Neural progenitor cell (in vitro differentiated cells): ENCODE measurements at regions not wholly inside any gene's neighbourhood (a gene's known extent, or its start where the extent isn't known, plus 50 kb on each side); places are given as distances from the start of the nearest gene placed in this dataset.

Experiments used
- DNase-seq: peaks from one replicate; pipeline ENCODE4 v3.0.0-alpha.2; 2016; ENCODE audit warnings: low spot score
- H2AFZ ChIP-seq: fragments of 200-600 bp; sonication (generic); replicated peaks from 2 replicates; pipeline ENCODE4 v1.6.1; 2016; ENCODE audit warnings: antibody characterized with exemption
- H3F3A ChIP-seq: fragments of 200-600 bp; sonication (generic); 2 replicates; pipeline ENCODE4 v1.6.1; 2016; ENCODE audit warnings: antibody characterized with exemption, low read depth
- H3K27ac ChIP-seq: fragments of 200-600 bp; sonication (generic); 2 replicates; pipeline ENCODE4 v1.5.1; 2016; ENCODE audit warnings: mild to moderate bottlenecking
- H3K27me3 ChIP-seq: fragments of 200-600 bp; sonication (generic); 2 replicates; pipeline ENCODE4 v1.6.1; 2016; ENCODE audit warnings: mild to moderate bottlenecking, moderate library complexity
- H3K36me3 ChIP-seq: fragments of 200-600 bp; sonication (generic); 2 replicates; pipeline ENCODE4 v1.5.1; 2016
- H3K4me1 ChIP-seq: fragments of 200-600 bp; sonication (generic); 2 replicates; pipeline ENCODE4 v1.6.1; 2016; ENCODE audit warnings: mixed run types
- H3K4me2 ChIP-seq: fragments of 200-600 bp; sonication (generic); 2 replicates; pipeline ENCODE4 v1.6.1; 2016
- H3K4me3 ChIP-seq: fragments of 200-600 bp; sonication (generic); 2 replicates; pipeline ENCODE4 v1.5.1; 2016
- H3K79me2 ChIP-seq: fragments of 200-600 bp; sonication (generic); 2 replicates; pipeline ENCODE4 v1.6.1; 2016; ENCODE audit warnings: low read depth
- H3K9ac ChIP-seq: fragments of 200-600 bp; sonication (generic); 2 replicates; pipeline ENCODE4 v1.6.1; 2016
- H3K9me3 ChIP-seq: fragments of 200-600 bp; sonication (generic); 2 replicates; pipeline ENCODE4 v1.5.1; 2016; ENCODE audit warnings: low read depth
- H4K20me1 ChIP-seq: fragments of 200-600 bp; sonication (generic); 2 replicates; pipeline ENCODE4 v1.6.1; 2016; ENCODE audit warnings: low read depth
- H3K27ac Mint-ChIP-seq: 3 replicates; pipeline ENCODE4 v1.8.0; 2021; ENCODE audit warnings: mixed read lengths
- H3K27me3 Mint-ChIP-seq: 2 replicates; pipeline ENCODE4 v1.8.0; 2022; ENCODE audit warnings: low read depth, mild to moderate bottlenecking, inconsistent platforms, moderate library complexity, mixed read lengths; ENCODE audit not compliant: insufficient read depth
- H3K36me3 Mint-ChIP-seq: 3 replicates; pipeline ENCODE4 v1.8.0; 2021; ENCODE audit warnings: mixed read lengths
- H3K4me1 Mint-ChIP-seq: 3 replicates; pipeline ENCODE4 v1.8.0; 2021; ENCODE audit warnings: mixed read lengths
- H3K4me3 Mint-ChIP-seq: 3 replicates; pipeline ENCODE4 v1.8.0; 2021; ENCODE audit warnings: mild to moderate bottlenecking, moderate library complexity, mixed read lengths
- H3K9me3 Mint-ChIP-seq: 3 replicates; pipeline ENCODE4 v1.8.0; 2020; ENCODE audit warnings: mixed read lengths
- EZH2 ChIP-seq: fragments of 200-600 bp; sonication (generic); IDR thresholded peaks from 2 replicates; pipeline ENCODE4 v1.6.1; 2017; ENCODE audit warnings: antibody characterized with exemption, mild to moderate bottlenecking, moderate library complexity
- EZH2phosphoT487 ChIP-seq: fragments of 200-600 bp; sonication (generic); IDR thresholded peaks from 2 replicates; pipeline ENCODE4 v1.6.1; 2017; ENCODE audit warnings: antibody characterized with exemption
- TF ChIP-seq, protein P1 (sequence below): fragments of 200-600 bp; sonication (generic); IDR thresholded peaks from 2 replicates; pipeline ENCODE4 v1.5.1; 2017; ENCODE audit warnings: antibody characterized with exemption, mild to moderate bottlenecking

DNA sequence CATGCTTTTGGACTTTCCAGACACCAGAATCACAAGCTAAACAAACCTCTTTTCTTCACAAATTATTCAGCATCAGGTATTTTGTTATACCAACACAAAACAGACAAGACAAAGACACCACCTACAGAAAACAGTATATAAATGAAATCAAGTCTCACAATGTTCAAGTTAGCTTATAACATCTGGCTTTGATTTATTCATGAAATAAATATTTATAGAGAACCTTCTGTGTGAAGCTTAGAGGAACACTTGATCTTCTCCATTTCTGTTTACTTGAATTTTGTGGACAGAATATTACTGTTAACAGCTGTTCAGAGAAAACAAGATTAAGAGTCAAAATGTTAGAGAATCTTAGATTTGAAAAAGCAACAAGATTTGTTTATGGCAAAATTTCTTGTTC, 137.4 kb upstream of the PRR16 start:
- Mint-ChIP-seq H3K4me3 (no peak overlapping the region), H3K9me3 (peaks cover 5% of the 10 kb centered on the region), H3K36me3 (no peaks in the 10 kb centered on the region), H3K27me3 (peaks cover 2% of the 10 kb centered on the region), H3K27ac (no peak overlapping the region), H3K4me1 (no peaks in the 10 kb centered on the region)
- H3K9ac ChIP-seq: no peak overlapping the region
- H3K79me2 ChIP-seq: no peaks in the 10 kb centered on the region
- H3K27ac ChIP-seq: no peak overlapping the region
- no peak overlapping the region for H3K4me3 ChIP-seq
- H3K9me3 ChIP-seq: no peaks in the 10 kb centered on the region
- DNase-seq: no peak
- H3K27me3 ChIP-seq: no peaks in the 10 kb centered on the region
- no peak for TF ChIP-seq EZH2
- no peak for TF ChIP-seq EZH2phosphoT487
- TF ChIP-seq, protein P1, sequence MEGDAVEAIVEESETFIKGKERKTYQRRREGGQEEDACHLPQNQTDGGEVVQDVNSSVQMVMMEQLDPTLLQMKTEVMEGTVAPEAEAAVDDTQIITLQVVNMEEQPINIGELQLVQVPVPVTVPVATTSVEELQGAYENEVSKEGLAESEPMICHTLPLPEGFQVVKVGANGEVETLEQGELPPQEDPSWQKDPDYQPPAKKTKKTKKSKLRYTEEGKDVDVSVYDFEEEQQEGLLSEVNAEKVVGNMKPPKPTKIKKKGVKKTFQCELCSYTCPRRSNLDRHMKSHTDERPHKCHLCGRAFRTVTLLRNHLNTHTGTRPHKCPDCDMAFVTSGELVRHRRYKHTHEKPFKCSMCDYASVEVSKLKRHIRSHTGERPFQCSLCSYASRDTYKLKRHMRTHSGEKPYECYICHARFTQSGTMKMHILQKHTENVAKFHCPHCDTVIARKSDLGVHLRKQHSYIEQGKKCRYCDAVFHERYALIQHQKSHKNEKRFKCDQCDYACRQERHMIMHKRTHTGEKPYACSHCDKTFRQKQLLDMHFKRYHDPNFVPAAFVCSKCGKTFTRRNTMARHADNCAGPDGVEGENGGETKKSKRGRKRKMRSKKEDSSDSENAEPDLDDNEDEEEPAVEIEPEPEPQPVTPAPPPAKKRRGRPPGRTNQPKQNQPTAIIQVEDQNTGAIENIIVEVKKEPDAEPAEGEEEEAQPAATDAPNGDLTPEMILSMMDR: no peak
- no peaks in the 10 kb centered on the region for H3K4me1 ChIP-seq
- H3F3A ChIP-seq: no peaks in the 10 kb centered on the region
- H2AFZ ChIP-seq: no peak overlapping the region
- no peaks in the 10 kb centered on the region for H3K36me3 ChIP-seq
- H4K20me1 ChIP-seq: no peaks in the 10 kb centered on the region
- H3K4me2 ChIP-seq: no peak overlapping the region

DNA sequence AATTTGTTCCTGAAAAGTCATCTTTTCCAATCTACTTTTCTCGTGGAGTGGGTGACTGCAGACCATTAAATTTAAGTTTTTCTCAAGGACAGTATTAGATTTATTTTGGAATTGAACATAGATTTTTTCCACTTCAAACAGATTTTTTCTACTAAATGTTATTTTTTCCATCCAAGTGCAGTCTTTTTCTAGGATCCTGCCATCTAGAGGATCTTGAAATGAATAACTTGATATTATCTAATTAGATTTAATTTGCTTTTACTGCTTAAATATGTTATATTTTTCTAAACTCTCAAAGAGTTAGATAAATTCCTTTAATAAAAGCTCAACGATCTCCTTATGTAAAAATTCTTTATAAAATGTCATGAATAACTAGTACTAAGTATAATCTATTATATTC, 136.9 kb upstream of the PRR16 start:
- Histone ChIP-seq H3K4me2 (no peak overlapping the region), H3K36me3 (no peaks in the 10 kb centered on the region), H3K4me3 (no peak overlapping the region), H3K27ac (no peak overlapping the region), H3K4me1 (no peaks in the 10 kb centered on the region), H3K27me3 (no peaks in the 10 kb centered on the region), H4K20me1 (no peaks in the 10 kb centered on the region), H3F3A (no peaks in the 10 kb centered on the region), H3K79me2 (no peaks in the 10 kb centered on the region), H3K9me3 (no peaks in the 10 kb centered on the region), H2AFZ (no peak overlapping the region), H3K9ac (no peak overlapping the region)
- Mint-ChIP-seq H3K4me1 (no peaks in the 10 kb centered on the region), H3K27me3 (peaks cover 2% of the 10 kb centered on the region), H3K4me3 (no peak overlapping the region), H3K9me3 (peaks cover 5% of the 10 kb centered on the region), H3K36me3 (no peaks in the 10 kb centered on the region), H3K27ac (no peak overlapping the region)
- no peak for DNase-seq
- TF ChIP-seq EZH2 (no peak), EZH2phosphoT487 (no peak)
- TF ChIP-seq, protein P1: no peak

- Histone ChIP-seq H3K9ac (no peak overlapping the region), H3K9me3 (no peaks in the 10 kb centered on the region), H3K27me3 (no peaks in the 10 kb centered on the region), H3K79me2 (no peaks in the 10 kb centered on the region), H2AFZ (no peak overlapping the region), H3K4me1 (no peaks in the 10 kb centered on the region), H3F3A (no peaks in the 10 kb centered on the region), H3K4me2 (no peak overlapping the region), H3K27ac (no peak overlapping the region), H3K36me3 (no peaks in the 10 kb centered on the region), H4K20me1 (no peaks in the 10 kb centered on the region), H3K4me3 (no peak overlapping the region)
- no peak for DNase-seq
- H3K9me3 Mint-ChIP-seq: peaks cover 5% of the 10 kb centered on the region
- no peak overlapping the region for H3K27ac Mint-ChIP-seq
- H3K4me1 Mint-ChIP-seq: no peaks in the 10 kb centered on the region
- TF ChIP-seq EZH2phosphoT487 (no peak), EZH2 (no peak)
- TF ChIP-seq, protein P1: no peak
- H3K4me3 Mint-ChIP-seq: no peak overlapping the region
- peaks cover 2% of the 10 kb centered on the region for H3K27me3 Mint-ChIP-seq
- no peaks in the 10 kb centered on the region for H3K36me3 Mint-ChIP-seq
These were observed 135.0 kb upstream of the PRR16 start for GRCh38 chr5:120329095-120329494.
